PC-3 (cell line): ENCODE measurements at regions not wholly inside any gene's neighbourhood (a gene's known extent, or its start where the extent isn't known, plus 50 kb on each side); places are given as distances from the start of the nearest gene placed in this dataset.

Experiments
- ATAC-seq: fragments of 200-7000 bp; cut with Tn5 transposase; 2 replicates; pipeline ENCODE4 v1.9.1; 2020; ENCODE audit warnings: mild to moderate bottlenecking, moderate library complexity
- BruUV-seq: library from RNA; stranded (reverse); fragments of 400-500 nt; replicated peaks from 2 replicates; lab custom pipeline; 2021; lab: Mats Ljungman, UMichigan
- CTCF ChIA-PET: fragments of 300-600 bp; sonication (Branson Sonifier 250); formaldehyde crosslinking; loops from one replicate; lab custom pipeline; 2022; ENCODE audit warnings: antibody characterized with exemption; lab: Charles Lee
- POLR2A ChIA-PET: fragments of 300-600 bp; sonication (Branson Sonifier 250); formaldehyde crosslinking; loops from one replicate; lab custom pipeline; 2022; ENCODE audit warnings: antibody characterized with exemption; ENCODE audit not compliant: unreplicated experiment; lab: Charles Lee
- DNase-seq: peaks from one replicate; pipeline ENCODE4 v3.0.0-alpha.2; 2015
- H2AFZ ChIP-seq: fragments of 300-600 bp; sonication (generic); 2 replicates; pipeline ENCODE4 v1.6.0; 2016; ENCODE audit warnings: antibody characterized with exemption, low read length
- H3F3A ChIP-seq: fragments of 300-600 bp; sonication (generic); one replicate; pipeline ENCODE4 v1.6.0; 2017; ENCODE audit warnings: antibody characterized with exemption, low read length, control low read depth, mild to moderate bottlenecking; ENCODE audit not compliant: unreplicated experiment
- H3K27ac ChIP-seq: fragments of 300-600 bp; sonication (generic); 2 replicates; pipeline ENCODE4 v1.5.1; 2016; ENCODE audit warnings: mild to moderate bottlenecking, low read length
- H3K27me3 ChIP-seq: fragments of 300-600 bp; sonication (generic); 2 replicates; pipeline ENCODE4 v1.6.1; 2016; ENCODE audit warnings: low read length, mixed read lengths
- H3K36me3 ChIP-seq: fragments of 300-600 bp; sonication (generic); 2 replicates; pipeline ENCODE4 v1.6.1; 2016; ENCODE audit warnings: low read depth, mixed run types, low read length, mixed read lengths
- H3K4me1 ChIP-seq: fragments of 300-600 bp; sonication (generic); 2 replicates; pipeline ENCODE4 v1.5.1; 2016; ENCODE audit warnings: low read length; ENCODE audit not compliant: insufficient read depth
- H3K4me2 ChIP-seq: fragments of 300-600 bp; sonication (generic); 2 replicates; pipeline ENCODE4 v1.6.0; 2016; ENCODE audit warnings: low read length
- H3K4me3 ChIP-seq: fragments of 300-600 bp; sonication (generic); 2 replicates; pipeline ENCODE4 v1.5.1; 2016; ENCODE audit warnings: mild to moderate bottlenecking, low read length, mixed read lengths
- H3K79me2 ChIP-seq: fragments of 300-600 bp; sonication (generic); 2 replicates; pipeline ENCODE4 v1.6.1; 2017; ENCODE audit warnings: low read length, mixed read lengths
- H3K9ac ChIP-seq: fragments of 300-600 bp; sonication (generic); 2 replicates; pipeline ENCODE4 v1.6.0; 2016; ENCODE audit warnings: mild to moderate bottlenecking, low read length
- H3K9me2 ChIP-seq: fragments of 300-600 bp; sonication (generic); replicated peaks from 2 replicates; pipeline ENCODE4 v1.6.1; 2016; ENCODE audit warnings: mixed run types, low read length, mixed read lengths
- H3K9me3 ChIP-seq: fragments of 300-600 bp; sonication (generic); 2 replicates; pipeline ENCODE4 v1.6.1; 2016; ENCODE audit warnings: low read length, mixed read lengths
- H4K20me1 ChIP-seq: fragments of 300-600 bp; sonication (generic); 2 replicates; pipeline ENCODE4 v1.6.1; 2016; ENCODE audit warnings: low read length, mixed read lengths
- EZH2 ChIP-seq: fragments of 300-600 bp; sonication (generic); IDR thresholded peaks from one replicate; pipeline ENCODE4 v1.6.1; 2017; ENCODE audit warnings: antibody characterized with exemption, mild to moderate bottlenecking, low read length; ENCODE audit not compliant: unreplicated experiment
- EZH2phosphoT487 ChIP-seq: fragments of 300-600 bp; sonication (generic); IDR thresholded peaks from 2 replicates; pipeline ENCODE4 v1.6.1; 2018; ENCODE audit warnings: mild to moderate bottlenecking, antibody characterized with exemption, low read length, borderline replicate concordance
- intact Hi-C: fragments of 100-400 bp; cut with micrococcal nuclease; formaldehyde crosslinking; loops from 2 replicates; pipeline ENCODE4 v1.9.0; 2023
- TF ChIP-seq, protein P1 (sequence below): fragments of 300-600 bp; sonication (generic); conservative IDR thresholded peaks from 2 replicates; pipeline ENCODE4 v1.5.1; 2017; ENCODE audit warnings: antibody characterized with exemption, low read depth, mild to moderate bottlenecking, low read length

DNA sequence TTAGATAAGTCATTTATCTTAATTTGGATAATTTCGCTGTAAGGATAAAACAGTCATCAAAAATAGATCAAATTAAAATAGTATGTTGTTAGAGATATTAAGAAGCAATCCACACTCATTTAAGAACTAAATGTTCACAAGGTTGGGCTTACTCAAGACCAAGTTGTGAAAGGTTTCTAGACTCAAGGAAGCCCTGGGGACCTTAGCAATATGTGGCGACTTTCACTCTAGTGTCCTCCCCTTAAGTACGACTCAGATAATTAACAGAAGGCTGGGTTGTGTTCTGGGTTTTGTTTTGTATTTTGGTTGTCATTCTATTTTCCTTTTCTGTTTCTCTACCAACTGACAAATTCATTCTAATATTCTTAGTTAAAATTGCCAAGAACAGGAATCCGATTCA lies 1008.0 kb downstream of the PCDH9 start:
- Histone ChIP-seq H4K20me1 (no peaks in the 10 kb centered on the region), H3K9ac (no peak overlapping the region), H3K27ac (no peak overlapping the region), H3K4me2 (no peak overlapping the region), H3F3A (no peaks in the 10 kb centered on the region), H3K4me1 (no peaks in the 10 kb centered on the region), H2AFZ (no peak overlapping the region), H3K9me2 (no peaks in the 10 kb centered on the region), H3K4me3 (no peak overlapping the region), H3K79me2 (no peaks in the 10 kb centered on the region), H3K27me3 (no peaks in the 10 kb centered on the region), H3K36me3 (no peaks in the 10 kb centered on the region), H3K9me3 (no peaks in the 10 kb centered on the region)
- intact Hi-C loops, result no loop called here
- CTCF ChIA-PET, result no interaction called here
- no peak for ATAC-seq
- POLR2A ChIA-PET, result no interaction called here
- no peak for DNase-seq
- TF ChIP-seq EZH2phosphoT487, result no peak
- TF ChIP-seq EZH2, result no peak
- TF ChIP-seq, protein P1, sequence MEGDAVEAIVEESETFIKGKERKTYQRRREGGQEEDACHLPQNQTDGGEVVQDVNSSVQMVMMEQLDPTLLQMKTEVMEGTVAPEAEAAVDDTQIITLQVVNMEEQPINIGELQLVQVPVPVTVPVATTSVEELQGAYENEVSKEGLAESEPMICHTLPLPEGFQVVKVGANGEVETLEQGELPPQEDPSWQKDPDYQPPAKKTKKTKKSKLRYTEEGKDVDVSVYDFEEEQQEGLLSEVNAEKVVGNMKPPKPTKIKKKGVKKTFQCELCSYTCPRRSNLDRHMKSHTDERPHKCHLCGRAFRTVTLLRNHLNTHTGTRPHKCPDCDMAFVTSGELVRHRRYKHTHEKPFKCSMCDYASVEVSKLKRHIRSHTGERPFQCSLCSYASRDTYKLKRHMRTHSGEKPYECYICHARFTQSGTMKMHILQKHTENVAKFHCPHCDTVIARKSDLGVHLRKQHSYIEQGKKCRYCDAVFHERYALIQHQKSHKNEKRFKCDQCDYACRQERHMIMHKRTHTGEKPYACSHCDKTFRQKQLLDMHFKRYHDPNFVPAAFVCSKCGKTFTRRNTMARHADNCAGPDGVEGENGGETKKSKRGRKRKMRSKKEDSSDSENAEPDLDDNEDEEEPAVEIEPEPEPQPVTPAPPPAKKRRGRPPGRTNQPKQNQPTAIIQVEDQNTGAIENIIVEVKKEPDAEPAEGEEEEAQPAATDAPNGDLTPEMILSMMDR, result no peak
- BruUV-seq, result no TSS peak

DNA sequence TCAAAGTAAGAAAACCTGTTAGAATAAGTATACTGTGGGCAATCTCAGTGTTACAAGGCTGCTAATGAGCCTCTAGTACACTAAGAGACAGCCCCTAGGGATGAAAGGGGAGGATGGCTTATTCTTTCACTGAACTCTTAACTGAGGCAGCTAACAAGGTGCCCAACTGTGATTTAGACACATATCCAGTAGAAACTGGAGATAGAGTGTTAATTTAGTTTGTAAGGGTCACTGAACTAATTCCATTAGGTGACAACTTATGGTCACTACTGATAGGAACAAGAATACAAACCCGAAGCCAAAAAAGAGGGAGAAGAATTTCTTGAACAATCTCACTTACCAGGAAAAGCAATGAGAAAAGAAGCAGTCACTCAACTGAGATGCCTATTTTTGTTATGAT lies 1010.6 kb downstream of the PCDH9 start:
- Histone ChIP-seq H3K9me2 (no peaks in the 10 kb centered on the region), H3K4me3 (no peak overlapping the region), H3K27ac (no peak overlapping the region), H4K20me1 (no peaks in the 10 kb centered on the region), H3K79me2 (no peaks in the 10 kb centered on the region), H3K4me1 (no peaks in the 10 kb centered on the region), H3K27me3 (no peaks in the 10 kb centered on the region), H3K4me2 (no peak overlapping the region), H3F3A (no peaks in the 10 kb centered on the region), H3K9ac (no peak overlapping the region), H3K9me3 (no peaks in the 10 kb centered on the region), H3K36me3 (no peaks in the 10 kb centered on the region), H2AFZ (no peak overlapping the region)
- ChIA-PET POLR2A (no interaction called here), CTCF (no interaction called here)
- ATAC-seq (no peak), DNase-seq (no peak)
- intact Hi-C loops, result no loop called here
- BruUV-seq, result no TSS peak
- no peak for TF ChIP-seq EZH2

DNA sequence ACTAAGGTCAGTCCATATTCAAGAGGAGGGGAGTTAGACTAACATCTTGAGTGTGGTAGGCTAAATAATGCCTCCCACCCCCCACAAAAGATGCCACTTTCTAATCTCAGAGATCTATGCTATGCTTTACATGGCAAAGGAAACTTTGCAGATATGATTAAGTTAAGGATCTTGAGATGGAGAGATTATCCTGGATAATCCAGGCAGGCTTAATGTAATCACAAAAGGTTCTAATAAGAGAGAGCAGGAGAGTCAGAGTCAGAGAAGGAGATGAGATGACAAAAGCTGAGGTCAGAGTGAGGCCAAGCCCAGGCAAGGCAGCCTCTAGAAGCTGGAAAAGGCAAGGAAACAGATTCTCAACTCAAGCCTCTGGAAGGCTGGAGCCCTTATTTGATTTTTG lies 1011.6 kb downstream of the PCDH9 start:
- Histone ChIP-seq H2AFZ (no peak overlapping the region), H3K36me3 (no peaks in the 10 kb centered on the region), H3K9me2 (no peaks in the 10 kb centered on the region), H4K20me1 (no peaks in the 10 kb centered on the region), H3K4me3 (no peak overlapping the region), H3K79me2 (no peaks in the 10 kb centered on the region), H3K9ac (no peak overlapping the region), H3K27ac (no peak overlapping the region), H3K9me3 (no peaks in the 10 kb centered on the region), H3K27me3 (no peaks in the 10 kb centered on the region), H3K4me2 (no peak overlapping the region), H3F3A (no peaks in the 10 kb centered on the region), H3K4me1 (no peaks in the 10 kb centered on the region)
- ChIA-PET POLR2A (no interaction called here), CTCF (no interaction called here)
- TF ChIP-seq, protein P1, result no peak
- TF ChIP-seq EZH2phosphoT487 (no peak), EZH2 (no peak)
- intact Hi-C loops, result no loop called here
- BruUV-seq, result no TSS peak
- DNase-seq, result no peak
- ATAC-seq, result no peak
